OCI-M2 (cell line): ENCODE measurements at regions not wholly inside any gene's neighbourhood (a gene's known extent, or its start where the extent isn't known, plus 50 kb on each side); places are given as distances from the start of the nearest gene placed in this dataset.
A peak's percentile ranks its signal among the peaks of the same experiment; 100 is the strongest.

Experiments used
- DNase-seq: peaks from one replicate; lab custom pipeline; 2025; ENCODE audit not compliant: unreplicated experiment; lab: John Stamatoyannopoulos, UW

DNA sequence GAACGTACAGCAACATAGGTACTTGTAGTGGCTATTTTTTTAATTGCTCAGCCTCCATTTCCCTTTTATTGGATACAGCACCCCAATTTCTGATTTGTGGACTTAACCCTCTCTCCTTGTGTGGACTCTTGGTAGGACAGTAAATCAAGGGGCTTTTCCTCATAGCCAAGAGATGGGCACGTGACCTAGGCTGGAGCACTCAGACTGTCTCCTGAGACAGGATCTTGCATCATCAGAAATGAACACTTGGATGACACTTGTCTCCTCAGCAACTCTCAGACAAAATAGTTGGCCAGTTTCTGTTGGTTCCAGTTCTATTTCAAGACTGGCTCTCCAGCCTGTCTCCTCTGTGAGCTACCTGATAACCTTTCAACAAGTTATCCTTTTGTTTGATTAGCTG is 112.9 kb upstream of the ZNF678 start:
- DNase-seq, result no peak

DNA sequence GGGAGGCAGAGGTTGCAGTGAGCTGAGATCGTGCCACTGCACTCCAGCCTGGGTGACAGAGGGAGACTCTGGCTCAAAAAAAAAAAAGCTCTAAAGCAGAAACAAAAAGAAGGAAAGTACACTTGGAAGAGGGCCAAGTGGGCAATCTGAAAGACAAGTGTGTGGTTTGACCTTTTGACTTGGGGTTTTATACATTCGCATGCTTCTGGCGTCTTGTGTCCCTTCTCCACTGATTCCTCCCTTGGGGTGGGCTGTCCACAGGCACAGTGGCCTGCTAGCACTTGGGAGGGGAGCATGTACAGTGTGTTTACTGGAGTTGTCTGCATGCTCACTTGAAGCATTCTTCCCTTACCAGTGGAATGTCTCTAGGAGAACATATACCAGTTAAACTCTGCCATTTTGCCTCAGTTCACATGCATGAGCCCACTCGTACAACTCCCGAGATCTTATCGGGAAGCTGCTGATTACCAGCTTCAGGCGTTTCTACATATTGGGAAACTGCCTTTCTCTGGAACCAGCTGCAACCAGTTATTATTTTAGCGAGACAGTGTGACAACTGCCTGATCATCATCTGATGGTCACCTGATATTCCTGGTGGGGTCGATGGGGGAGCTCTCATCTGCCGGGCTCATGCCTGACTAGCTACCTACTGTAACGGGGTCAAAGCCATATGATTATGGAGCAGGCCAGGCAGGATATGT is 113.5 kb upstream of the ZNF678 start:
- DNase-seq, result no peak

DNA sequence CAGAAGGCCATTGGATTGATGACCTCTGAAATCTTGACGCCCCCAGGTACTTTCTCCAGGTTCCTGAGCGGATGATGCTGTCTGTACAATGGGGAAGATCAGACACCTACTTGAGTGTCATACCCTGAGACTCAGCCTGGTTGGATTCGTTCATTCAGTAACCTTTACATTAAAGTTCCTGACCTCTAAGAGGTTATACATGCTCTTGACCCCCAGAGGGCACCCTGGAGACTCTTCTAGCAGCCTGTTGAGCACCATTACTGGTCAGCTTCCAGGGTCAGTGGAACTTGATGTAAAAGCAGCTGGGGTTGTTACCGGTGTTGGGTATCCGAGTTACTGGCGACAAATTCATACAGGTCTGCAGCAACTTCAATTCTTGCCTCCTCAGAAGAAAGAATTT is 114.3 kb upstream of the ZNF678 start:
- no peak for DNase-seq

DNA sequence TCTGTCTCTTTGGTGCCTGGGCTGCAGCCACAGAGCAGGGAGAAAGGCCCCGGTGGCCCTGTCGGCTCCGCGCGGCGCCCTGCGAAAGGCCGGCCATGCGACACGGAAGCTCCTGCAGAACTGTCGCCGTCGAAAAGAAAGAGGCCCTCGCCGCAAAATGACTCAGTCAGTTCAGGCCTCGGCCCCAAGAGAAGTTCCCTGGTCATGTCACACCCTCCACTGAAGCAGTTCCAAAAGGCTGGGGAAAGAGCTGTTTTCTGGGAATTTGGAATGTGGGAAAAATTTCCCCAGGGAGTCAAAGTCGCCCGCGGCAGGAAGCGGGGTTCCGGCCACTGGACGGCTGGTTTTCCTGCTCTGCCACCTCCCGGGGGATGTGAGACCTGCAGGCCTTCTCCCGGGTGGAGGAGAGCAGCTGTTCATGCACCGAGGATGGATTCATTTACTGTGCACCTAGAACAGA is 115.8 kb upstream of the ZNF678 start:
- no peak for DNase-seq

DNA sequence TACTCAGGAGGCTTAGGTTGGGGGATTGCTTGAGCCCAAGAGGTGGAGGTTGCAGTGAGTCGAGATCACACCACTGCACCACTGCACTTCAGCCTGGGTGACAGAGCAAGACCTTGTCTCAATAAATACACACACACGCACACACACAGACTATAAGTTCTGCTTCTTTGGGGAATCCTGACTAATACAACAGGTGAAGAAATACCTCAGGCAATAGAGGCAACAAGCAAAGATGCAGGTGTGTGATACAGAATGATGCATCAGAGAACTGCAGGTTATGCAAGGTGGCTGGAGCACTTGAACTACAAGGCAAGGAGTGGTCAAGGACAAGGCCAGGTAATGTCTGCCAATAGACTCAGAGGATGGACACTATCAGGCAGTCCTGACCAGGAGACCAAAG is 117.6 kb upstream of the ZNF678 start:
- DNase-seq, result no peak

DNA sequence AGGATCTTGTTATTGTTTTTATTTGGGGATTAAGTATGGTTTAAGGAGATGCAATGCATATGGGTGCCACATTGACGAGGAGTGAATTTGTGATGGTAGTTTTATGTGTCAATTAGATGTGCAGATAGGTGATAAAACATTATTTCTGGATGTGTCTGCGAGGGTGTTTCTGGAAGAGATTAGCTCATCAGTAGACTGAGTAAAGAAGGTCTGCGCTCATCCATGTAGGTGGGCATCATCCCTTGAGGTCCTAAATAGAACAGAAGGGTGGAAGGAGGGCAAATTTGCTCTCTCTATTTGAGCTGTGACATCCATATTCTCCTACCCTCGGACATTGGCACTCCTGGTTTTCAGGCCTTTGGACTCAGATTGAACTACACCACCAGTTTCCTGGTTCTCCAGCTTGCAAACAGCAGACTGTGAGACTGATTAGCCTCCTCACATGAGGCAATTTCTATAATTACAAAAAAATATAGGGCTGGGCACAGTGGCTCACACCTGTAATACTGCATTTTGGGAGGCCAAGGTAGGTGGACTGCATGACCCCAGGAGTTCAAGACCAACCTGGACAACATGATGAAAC is 118.2 kb upstream of the ZNF678 start:
- DNase-seq, result no peak

DNA sequence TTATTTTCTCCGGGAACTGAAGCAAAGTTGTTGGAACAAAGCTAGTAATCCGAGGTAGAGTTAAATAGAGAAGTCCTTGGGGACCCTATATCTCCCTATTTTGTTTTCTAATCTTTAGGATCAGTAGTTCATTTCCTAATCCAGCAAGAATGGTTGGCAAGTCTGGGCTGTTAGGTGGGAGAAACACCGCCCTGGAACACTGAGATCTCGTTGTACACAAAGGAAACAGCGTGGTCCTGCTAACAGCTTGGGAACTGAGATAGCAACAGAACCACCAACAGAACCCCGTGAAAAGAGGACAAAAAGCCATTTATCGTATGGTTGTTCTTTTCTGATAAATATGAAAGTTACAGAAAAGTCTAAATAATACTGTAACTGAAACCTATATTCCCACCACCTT is 121.9 kb upstream of the CDC42BPA start:
- peak; percentile 19 for DNase-seq

DNA sequence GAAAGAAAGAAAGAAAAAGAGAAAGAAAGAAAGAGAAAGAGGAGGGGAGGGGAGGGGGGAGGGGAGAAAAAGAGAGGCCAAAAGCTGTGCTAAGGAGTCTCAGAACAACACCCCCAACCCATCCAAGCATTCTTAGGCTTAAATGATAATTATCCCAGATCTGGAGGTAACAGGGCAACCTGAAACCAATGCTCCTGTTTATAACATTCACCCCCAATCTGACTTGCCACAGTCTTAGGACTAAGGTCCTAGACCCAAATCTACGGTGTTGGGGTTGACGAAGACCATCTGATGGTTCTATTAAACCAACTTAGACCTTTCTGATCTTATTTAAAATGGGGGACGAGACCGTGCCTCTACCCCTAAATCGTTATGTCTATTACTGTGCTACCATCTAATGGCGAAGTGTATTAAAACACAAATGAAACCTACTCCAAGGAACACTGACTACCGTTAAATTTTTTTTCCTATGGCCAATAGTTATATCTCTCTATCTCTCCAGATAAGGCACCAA is 119.3 kb upstream of the CDC42BPA start:
- peak; percentile 10 for DNase-seq

DNA sequence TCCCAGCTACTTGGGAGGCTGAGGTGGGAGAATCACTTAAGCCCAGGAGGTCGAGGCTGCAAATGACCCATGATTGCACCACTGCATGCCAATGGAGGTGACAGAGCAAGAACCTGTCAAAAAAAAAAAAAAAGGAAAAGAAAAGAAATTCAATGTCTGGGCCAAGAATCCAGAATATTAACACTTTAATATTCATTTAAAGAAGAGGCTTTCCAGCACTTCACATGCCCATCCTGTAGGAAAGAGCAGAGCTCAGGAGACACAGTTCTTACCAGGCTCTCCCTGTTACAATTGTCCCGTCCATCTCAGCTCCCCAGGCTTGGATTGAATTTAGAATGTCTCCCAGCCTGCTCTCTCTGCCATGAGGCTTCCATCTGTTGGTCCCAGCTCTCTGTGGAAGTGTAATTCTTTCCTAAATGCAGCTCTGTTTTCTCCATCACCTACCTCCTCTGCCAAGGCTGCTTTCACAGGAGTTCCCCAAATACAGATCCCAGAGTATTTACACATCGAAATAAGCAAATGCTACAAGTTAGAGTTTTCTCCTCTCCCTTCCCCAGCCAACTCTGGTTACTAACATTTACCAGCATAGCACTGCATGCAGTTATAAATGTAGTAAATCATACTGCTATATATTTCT is 116.6 kb upstream of the CDC42BPA start:
- no peak for DNase-seq

DNA sequence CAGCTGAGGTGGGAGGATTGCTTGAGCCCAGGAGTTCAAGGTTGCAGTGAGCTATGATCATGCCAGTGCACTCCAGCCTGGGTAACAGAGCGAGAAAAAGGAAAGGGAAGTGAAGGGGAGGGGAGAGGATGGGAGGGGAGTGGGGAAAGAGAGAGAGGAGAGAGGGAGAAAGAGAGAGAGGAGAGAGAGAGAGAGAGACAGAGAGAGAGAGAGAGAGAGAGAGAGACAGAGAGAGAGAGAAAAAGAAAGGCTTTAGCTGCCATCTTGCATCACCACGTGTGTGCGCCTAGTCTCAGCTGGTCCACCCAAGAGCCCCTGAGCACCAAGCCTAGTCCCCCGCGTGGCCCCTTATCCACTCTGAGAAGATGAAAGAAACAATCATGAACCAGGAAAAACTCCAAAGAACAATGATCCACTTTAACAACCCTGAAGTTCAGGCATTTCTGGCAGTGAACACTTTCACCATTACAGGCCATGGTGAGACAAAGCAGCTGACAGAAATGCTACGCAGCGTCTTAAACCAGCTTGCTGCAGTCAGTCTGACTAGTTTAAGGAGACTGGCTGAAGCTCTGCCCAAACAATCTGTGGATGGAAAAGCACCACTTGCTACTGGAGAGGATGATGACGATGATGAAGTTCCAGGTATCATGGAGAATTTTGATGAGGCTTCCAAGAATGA is 115.5 kb upstream of the CDC42BPA start:
- DNase-seq, result no peak

DNA sequence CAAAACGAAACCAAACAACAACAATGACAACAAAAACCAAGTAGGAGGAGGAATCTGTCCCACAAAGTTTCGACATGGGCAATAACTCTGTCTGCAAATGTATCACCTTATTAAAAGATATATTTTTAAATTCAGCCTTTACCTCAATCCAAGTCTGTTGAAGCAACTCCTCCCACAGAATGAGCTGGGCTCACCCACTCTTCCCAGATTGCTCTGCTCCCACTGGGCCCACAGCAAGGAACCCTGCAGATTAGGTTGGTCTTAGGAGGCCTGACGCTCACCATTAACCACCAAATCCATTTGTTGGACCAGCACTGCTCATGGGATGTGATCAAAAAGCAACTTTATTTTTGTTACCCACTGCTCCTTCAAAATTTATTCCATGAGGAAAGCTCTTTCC is 114.7 kb upstream of the CDC42BPA start:
- no peak for DNase-seq

DNA sequence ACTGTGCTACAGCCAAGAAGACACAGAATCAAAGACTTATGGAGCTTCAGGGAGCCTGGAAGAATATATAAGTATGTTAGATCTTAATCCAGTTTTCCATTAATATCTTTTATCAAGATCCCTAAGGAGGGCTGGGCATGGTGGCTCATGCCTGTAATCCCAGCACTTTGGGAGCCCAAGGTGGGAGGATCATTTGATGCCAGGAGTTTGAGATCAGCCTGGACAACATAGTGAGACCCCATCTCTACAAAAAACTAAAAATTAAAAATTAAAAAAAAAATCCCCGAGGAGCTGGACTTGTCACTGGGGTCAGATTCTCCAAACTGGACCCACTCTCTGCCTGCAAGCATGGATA is 113.9 kb upstream of the CDC42BPA start:
- DNase-seq, result no peak

DNA sequence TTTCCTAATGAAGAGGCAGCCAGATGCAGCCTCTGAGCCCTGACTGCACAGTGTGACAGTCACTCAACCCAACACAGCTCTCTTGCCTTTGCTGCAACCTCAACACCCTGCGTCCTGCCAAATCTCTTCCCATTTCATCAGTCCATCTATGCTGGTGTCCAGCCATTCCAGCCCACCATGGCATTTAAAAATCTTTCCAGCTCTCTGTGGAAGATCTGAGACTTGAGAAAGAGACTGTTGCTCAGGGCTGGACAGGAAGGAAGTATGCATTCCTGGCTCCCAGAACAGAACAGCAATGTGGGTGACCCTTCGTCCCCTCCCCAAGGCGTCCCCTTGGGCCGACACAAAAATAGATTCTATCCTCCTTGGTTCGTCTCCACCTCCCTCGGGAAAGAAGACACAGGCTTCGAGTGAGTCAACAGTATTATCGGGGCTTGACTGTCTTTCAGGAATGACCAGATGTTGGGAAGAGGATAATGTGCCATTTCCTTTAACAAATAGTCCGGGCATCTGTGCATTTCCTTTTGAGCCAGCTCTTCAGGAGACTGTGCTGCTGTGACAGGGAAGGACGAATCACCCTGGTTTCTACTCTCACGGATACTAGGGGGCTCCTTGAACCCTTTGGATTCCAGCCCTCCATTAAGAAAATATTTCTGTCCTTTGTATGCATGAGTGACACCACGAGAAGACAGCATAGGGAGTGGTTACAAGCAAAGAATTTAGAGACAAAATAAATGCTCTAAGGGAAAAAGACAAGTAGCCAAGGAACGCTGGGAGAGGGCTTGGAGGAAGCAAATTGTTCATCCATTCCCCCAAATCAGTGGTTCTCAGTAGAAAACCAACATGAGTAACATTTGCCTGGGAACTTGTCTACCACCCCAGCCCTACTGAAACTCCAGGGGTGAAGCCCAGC is 111.4 kb upstream of the CDC42BPA start:
- DNase-seq, result no peak

DNA sequence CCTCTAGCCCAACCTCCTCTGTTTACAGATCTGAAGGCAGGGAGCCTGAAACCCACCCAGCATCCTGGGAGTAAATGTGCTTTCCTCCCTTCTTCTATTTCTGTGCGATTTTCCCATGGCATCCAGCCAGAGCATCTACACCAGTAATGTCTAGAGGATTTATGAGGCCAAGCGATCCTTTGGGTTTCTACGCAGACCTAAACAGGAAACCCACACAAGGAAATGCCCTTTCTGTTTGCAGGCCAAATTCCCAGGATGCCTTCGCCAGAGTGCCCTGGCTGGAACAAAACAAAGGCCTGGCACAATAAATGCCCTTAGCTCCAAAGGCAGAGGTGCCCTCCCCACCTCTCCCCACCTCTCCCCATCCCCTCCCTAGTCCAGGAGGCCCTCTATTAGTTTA is 110.5 kb upstream of the CDC42BPA start:
- no peak for DNase-seq

DNA sequence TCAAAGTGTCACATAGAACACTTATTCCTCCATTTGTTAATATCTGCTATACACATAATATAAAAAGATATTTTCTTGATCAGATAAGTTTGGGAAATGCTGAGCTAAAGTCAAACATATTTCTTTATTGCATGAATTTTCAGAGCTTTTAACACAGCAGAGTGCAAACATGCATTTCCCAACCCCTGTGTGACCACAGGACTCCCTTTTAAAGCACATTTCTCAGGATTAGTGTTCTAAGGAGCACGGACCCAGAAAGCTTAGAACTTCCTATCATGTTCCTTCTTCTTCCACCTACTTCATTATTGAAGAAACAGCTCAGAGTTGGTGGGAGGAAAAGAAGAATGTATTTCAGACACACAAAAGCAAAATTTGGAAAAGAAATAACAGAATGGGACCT is 109.1 kb upstream of the CDC42BPA start:
- DNase-seq, result no peak

DNA sequence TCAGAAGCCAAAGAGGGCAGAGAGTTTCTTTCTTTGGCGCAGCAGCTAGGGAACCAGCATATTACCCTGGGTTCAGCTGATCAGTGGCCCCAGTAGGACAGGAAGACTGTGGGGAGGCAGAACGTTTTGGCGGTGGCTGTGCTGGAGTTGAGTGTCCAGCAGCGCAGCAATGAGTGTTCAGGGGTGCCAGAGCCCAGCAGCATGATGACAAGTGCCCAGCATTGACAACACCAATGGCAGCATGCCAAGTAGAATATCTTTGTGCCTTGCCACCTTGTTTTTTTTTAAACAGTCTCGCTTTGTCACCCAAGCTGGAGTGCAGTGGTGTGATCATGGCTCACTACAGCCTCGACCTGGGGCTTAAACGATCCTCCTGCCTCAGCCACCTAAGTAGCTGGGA is 106.7 kb upstream of the CDC42BPA start:
- DNase-seq, result no peak

DNA sequence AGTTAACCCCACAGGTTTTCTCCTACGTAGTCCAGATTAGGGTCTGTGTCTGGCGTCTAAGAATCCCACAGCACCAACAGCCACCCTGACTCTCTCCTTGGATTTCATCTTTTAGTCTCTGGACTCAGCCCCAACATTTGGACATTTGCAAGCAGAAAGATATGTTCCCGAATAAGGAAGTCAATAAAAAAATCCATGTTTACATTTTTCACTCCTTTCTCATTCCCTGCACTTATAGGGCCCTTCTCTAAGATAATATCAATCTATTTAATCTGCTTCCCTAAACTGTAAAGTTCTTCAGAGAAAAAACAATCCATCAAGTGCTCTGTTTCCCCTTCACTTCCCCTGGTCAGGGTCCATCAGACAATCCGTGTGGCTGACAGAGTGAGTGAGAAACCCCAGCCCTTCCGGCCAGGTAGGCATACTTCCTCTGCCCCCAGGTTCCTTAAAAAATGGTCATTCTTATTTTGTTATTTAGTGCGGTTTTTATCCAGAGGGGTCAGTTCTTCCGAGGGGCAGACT is 105.9 kb upstream of the CDC42BPA start:
- DNase-seq, result no peak

DNA sequence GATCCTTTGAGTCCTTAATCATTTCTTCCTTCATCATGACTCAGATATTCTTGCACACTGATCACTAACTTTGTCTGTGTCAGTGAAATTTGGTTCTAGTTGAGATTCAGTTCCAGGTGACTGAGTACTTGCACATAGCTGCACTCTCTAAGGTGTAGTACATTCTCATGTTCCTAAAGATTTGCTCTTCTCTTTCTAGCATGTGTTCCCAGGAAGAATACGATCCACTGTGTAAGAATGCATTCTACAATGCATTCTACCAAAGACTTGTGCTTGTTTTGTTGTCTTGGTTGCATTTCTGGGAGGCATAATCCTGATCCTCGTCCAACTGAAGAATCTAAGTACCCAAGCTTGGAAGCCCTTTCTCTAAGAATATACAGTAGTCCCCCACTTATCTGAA is 104.3 kb upstream of the CDC42BPA start:
- DNase-seq, result no peak

DNA sequence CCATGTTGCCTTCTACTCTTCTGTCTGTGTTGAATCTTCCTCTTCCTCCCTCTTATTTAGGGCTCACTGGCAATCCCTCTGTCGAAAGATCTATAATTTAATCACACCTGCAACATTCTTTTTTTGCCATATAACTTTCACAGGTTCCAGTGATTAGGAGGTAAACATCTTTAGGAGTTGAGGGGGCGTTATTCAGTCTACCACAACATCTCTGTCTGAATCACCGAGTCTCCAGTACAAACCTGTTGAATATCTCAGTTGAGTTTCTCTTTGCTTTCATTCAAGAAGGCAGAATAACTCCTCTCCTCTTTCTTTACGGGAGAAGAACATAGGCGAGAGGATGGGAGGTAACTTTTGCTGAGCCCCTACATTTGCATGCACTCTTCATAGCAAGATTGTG is 101.9 kb upstream of the CDC42BPA start:
- no peak for DNase-seq

DNA sequence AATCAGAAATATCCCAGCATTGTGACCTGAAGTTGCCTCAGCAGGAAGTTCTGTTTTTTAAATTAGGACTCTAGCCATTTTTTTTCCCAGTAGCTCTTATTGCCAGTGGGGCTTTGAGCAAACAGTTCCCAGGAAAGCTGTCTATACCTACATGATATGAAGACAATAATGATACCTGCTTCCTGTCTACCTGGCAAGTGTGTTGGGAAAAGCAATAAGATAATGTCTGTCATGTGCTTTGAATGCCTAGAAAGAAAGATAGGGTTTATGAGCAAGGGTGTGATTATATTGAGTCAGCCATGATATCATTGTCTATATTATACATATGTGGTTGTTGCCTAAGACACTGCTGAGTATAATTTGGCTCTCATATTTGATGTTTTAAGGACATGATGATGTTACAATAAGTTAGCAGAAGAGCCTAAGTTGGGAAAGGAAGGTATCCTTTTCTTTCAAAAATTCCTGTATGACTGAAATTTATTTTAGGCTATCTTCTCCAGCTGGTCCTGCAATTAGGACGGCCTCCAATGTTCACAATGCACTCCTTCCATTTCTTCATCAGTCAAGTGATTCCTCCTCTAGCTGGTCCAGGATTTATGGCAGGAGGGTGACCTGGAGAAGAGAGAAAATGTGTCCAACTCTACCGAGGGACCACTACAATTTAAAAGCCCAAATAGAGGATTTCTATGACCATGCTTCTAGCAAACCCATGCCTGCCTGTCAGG is 99.6 kb upstream of the CDC42BPA start:
- no peak for DNase-seq
